ENCODE measurements at regions not wholly inside any gene's neighbourhood (a gene's known extent, or its start where the extent isn't known, plus 50 kb on each side); places are given as distances from the start of the nearest gene placed in this dataset.

DNA sequence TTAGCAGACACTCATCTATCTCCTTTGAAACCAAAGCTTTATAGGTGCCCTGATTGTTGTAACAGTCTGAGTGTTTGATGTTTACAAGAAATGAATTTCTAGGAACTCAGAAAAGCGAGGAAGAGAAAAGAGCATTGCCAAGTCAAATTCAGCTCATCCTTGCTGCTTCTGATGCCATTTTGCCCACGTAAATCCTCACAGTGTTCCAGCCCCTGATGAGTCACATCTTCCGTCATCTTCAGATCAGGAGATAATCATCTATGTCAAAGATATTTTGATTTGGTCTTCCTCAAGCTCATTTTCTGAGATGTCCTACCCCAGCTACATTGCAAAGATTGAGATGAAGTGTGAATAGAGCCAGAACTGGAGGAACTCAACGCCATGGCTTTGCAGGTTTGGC is 426.2 kb downstream of the BMP2 start:
- DNase-seq (ENCODE audit: insufficient read length, low spot score): no peak
- FAIRE-seq: no peak
- TF ChIP-seq TAF1 (IDR thresholded peaks at IDR 0.05; ENCODE audit: low read depth, low read length) (no peak), PAX5 (IDR thresholded peaks at IDR 0.05; ENCODE audit: insufficient read depth, low read length, severe bottlenecking) (no peak), POU2F2 (IDR thresholded peaks at IDR 0.05; ENCODE audit: low read depth, low read length) (no peak), SPI1 (IDR thresholded peaks at IDR 0.05; ENCODE audit: low read depth, low read length) (no peak), POLR2A (IDR thresholded peaks at IDR 0.05; ENCODE audit: low read depth, low read length) (no peak), POLR2AphosphoS5 (IDR thresholded peaks at IDR 0.05; ENCODE audit: low read depth, low read length) (no peak)

- no peak for FAIRE-seq
- TF ChIP-seq POLR2AphosphoS5 (IDR thresholded peaks at IDR 0.05; ENCODE audit: low read depth, low read length): no peak
- no peak for TF ChIP-seq POLR2A (IDR thresholded peaks at IDR 0.05; ENCODE audit: low read depth, low read length)
- no peak for TF ChIP-seq TAF1 (IDR thresholded peaks at IDR 0.05; ENCODE audit: low read depth, low read length)
- TF ChIP-seq SPI1 (IDR thresholded peaks at IDR 0.05; ENCODE audit: low read depth, low read length): no peak
- no peak for TF ChIP-seq PAX5 (IDR thresholded peaks at IDR 0.05; ENCODE audit: insufficient read depth, low read length, severe bottlenecking)
- no peak for TF ChIP-seq POU2F2 (IDR thresholded peaks at IDR 0.05; ENCODE audit: low read depth, low read length)
- DNase-seq (ENCODE audit: insufficient read length, low spot score): no peak
Observed at GRCh38 chr20:7195704-7196103, 428.2 kb downstream of the BMP2 start.

- no peak for DNase-seq (ENCODE audit: insufficient read length, low spot score)
- FAIRE-seq: no peak
- TF ChIP-seq SPI1 (IDR thresholded peaks at IDR 0.05; ENCODE audit: low read depth, low read length) (no peak), POU2F2 (IDR thresholded peaks at IDR 0.05; ENCODE audit: low read depth, low read length) (no peak), PAX5 (IDR thresholded peaks at IDR 0.05; ENCODE audit: insufficient read depth, low read length, severe bottlenecking) (no peak), POLR2A (IDR thresholded peaks at IDR 0.05; ENCODE audit: low read depth, low read length) (no peak), TAF1 (IDR thresholded peaks at IDR 0.05; ENCODE audit: low read depth, low read length) (no peak), POLR2AphosphoS5 (IDR thresholded peaks at IDR 0.05; ENCODE audit: low read depth, low read length) (no peak)
Observed at GRCh38 chr20:7196481-7196880, 429.0 kb downstream of the BMP2 start.

DNA sequence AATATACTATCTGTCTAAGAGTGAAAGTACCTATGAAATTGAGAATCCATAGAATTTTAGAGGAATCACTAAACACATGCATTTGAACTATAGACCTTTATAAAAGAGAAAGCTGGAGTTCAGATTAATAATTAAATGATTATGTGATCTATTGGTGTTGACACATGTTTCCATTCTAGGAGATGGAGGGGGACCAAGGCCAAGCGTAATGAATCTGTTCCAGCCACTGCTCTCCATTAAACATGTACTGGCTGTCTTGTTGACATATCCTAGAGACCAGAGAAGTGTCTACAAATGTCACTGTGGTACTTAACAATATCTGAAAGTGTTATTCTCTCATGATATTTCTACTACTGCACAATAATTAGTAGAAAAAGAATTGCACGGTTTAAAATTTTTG is 432.4 kb downstream of the BMP2 start:
- DNase-seq (ENCODE audit: insufficient read length, low spot score) (no peak), FAIRE-seq (no peak)
- TF ChIP-seq PAX5 (IDR thresholded peaks at IDR 0.05; ENCODE audit: insufficient read depth, low read length, severe bottlenecking) (no peak), POLR2A (IDR thresholded peaks at IDR 0.05; ENCODE audit: low read depth, low read length) (no peak), SPI1 (IDR thresholded peaks at IDR 0.05; ENCODE audit: low read depth, low read length) (no peak), POLR2AphosphoS5 (IDR thresholded peaks at IDR 0.05; ENCODE audit: low read depth, low read length) (no peak), TAF1 (IDR thresholded peaks at IDR 0.05; ENCODE audit: low read depth, low read length) (no peak)

- TF ChIP-seq SPI1 (IDR thresholded peaks at IDR 0.05; ENCODE audit: low read depth, low read length) (no peak), POLR2AphosphoS5 (IDR thresholded peaks at IDR 0.05; ENCODE audit: low read depth, low read length) (no peak), POLR2A (IDR thresholded peaks at IDR 0.05; ENCODE audit: low read depth, low read length) (no peak), POU2F2 (IDR thresholded peaks at IDR 0.05; ENCODE audit: low read depth, low read length) (no peak), PAX5 (IDR thresholded peaks at IDR 0.05; ENCODE audit: insufficient read depth, low read length, severe bottlenecking) (no peak), TAF1 (IDR thresholded peaks at IDR 0.05; ENCODE audit: low read depth, low read length) (no peak)
- DNase-seq (ENCODE audit: insufficient read length, low spot score) (no peak), FAIRE-seq (no peak)
Observed at GRCh38 chr20:7207186-7207798, 439.8 kb downstream of the BMP2 start.

GRCh38 chr20:7210910-7211309 is 443.4 kb downstream of the BMP2 start:
- no peak for TF ChIP-seq TAF1 (IDR thresholded peaks at IDR 0.05; ENCODE audit: low read depth, low read length)
- TF ChIP-seq SPI1 (IDR thresholded peaks at IDR 0.05; ENCODE audit: low read depth, low read length): no peak
- FAIRE-seq (no peak), DNase-seq (ENCODE audit: insufficient read length, low spot score) (no peak)

GRCh38 chr20:7214081-7214740 is 446.7 kb downstream of the BMP2 start:
- no peak for DNase-seq (ENCODE audit: insufficient read length, low spot score)
- TF ChIP-seq SPI1 (IDR thresholded peaks at IDR 0.05; ENCODE audit: low read depth, low read length) (no peak), POLR2A (IDR thresholded peaks at IDR 0.05; ENCODE audit: low read depth, low read length) (no peak), POLR2AphosphoS5 (IDR thresholded peaks at IDR 0.05; ENCODE audit: low read depth, low read length) (no peak), TAF1 (IDR thresholded peaks at IDR 0.05; ENCODE audit: low read depth, low read length) (no peak), POU2F2 (IDR thresholded peaks at IDR 0.05; ENCODE audit: low read depth, low read length) (no peak), PAX5 (IDR thresholded peaks at IDR 0.05; ENCODE audit: insufficient read depth, low read length, severe bottlenecking) (no peak)
- no peak for FAIRE-seq

GRCh38 chr20:7217606-7218005 is 450.1 kb downstream of the BMP2 start:
- TF ChIP-seq TAF1 (IDR thresholded peaks at IDR 0.05; ENCODE audit: low read depth, low read length) (no peak), SPI1 (IDR thresholded peaks at IDR 0.05; ENCODE audit: low read depth, low read length) (no peak), POLR2A (IDR thresholded peaks at IDR 0.05; ENCODE audit: low read depth, low read length) (no peak), POLR2AphosphoS5 (IDR thresholded peaks at IDR 0.05; ENCODE audit: low read depth, low read length) (no peak), PAX5 (IDR thresholded peaks at IDR 0.05; ENCODE audit: insufficient read depth, low read length, severe bottlenecking) (no peak), POU2F2 (IDR thresholded peaks at IDR 0.05; ENCODE audit: low read depth, low read length) (no peak)
- DNase-seq (ENCODE audit: insufficient read length, low spot score): no peak
- FAIRE-seq: no peak

- no peak for DNase-seq (ENCODE audit: insufficient read length, low spot score)
- no peak for TF ChIP-seq TAF1 (IDR thresholded peaks at IDR 0.05; ENCODE audit: low read depth, low read length)
- TF ChIP-seq SPI1 (IDR thresholded peaks at IDR 0.05; ENCODE audit: low read depth, low read length): no peak
- no peak for TF ChIP-seq POU2F2 (IDR thresholded peaks at IDR 0.05; ENCODE audit: low read depth, low read length)
- no peak for TF ChIP-seq POLR2A (IDR thresholded peaks at IDR 0.05; ENCODE audit: low read depth, low read length)
- TF ChIP-seq PAX5 (IDR thresholded peaks at IDR 0.05; ENCODE audit: insufficient read depth, low read length, severe bottlenecking): no peak
- no peak for TF ChIP-seq POLR2AphosphoS5 (IDR thresholded peaks at IDR 0.05; ENCODE audit: low read depth, low read length)
- FAIRE-seq: no peak
Observed at GRCh38 chr20:7220755-7221154, 453.3 kb downstream of the BMP2 start.

DNA sequence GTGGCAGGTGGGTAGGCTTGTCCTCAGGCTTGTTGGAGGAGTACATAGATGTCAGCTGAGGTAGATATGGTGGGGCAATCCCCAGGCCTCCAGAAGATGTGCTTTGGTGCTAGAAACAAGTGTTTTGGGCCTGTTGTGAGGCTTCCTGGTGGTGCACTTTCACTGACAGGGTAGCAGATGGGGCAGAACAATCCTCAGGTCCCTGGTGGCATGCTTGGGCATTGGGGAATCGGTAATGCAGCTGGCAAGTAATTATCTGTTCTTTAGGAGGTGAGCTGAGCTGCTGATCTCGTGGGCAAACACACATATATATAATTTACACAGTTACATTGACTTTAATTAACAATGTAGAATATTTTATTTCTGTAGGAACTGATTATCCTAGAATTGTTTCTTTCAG is 458.7 kb downstream of the BMP2 start:
- DNase-seq (ENCODE audit: insufficient read length, low spot score) (no peak), FAIRE-seq (no peak)
- TF ChIP-seq PAX5 (IDR thresholded peaks at IDR 0.05; ENCODE audit: insufficient read depth, low read length, severe bottlenecking) (no peak), POU2F2 (IDR thresholded peaks at IDR 0.05; ENCODE audit: low read depth, low read length) (no peak), TAF1 (IDR thresholded peaks at IDR 0.05; ENCODE audit: low read depth, low read length) (no peak), POLR2AphosphoS5 (IDR thresholded peaks at IDR 0.05; ENCODE audit: low read depth, low read length) (no peak), POLR2A (IDR thresholded peaks at IDR 0.05; ENCODE audit: low read depth, low read length) (no peak), SPI1 (IDR thresholded peaks at IDR 0.05; ENCODE audit: low read depth, low read length) (no peak)

Data from GM12891 (cell line).